Loucy (cell line): ENCODE measurements at regions not wholly inside any gene's neighbourhood (a gene's known extent, or its start where the extent isn't known, plus 50 kb on each side); places are given as distances from the start of the nearest gene placed in this dataset.

Experiments used
- H2AFZ ChIP-seq: fragments of 200-600 bp; sonication (generic); 2 replicates; pipeline ENCODE4 v1.6.0; 2016; ENCODE audit warnings: antibody characterized with exemption, mild to moderate bottlenecking, low read length, moderate library complexity
- H3F3A ChIP-seq: fragments of 200-600 bp; 2 replicates; pipeline ENCODE4 v1.6.0; 2016; ENCODE audit warnings: antibody characterized with exemption, low read depth, mild to moderate bottlenecking
- H3K27me3 ChIP-seq: fragments of 200-600 bp; sonication (generic); 2 replicates; pipeline ENCODE4 v1.6.1; 2014; ENCODE audit warnings: low read length, mild to moderate bottlenecking; ENCODE audit not compliant: insufficient read depth, poor library complexity, severe bottlenecking
- H3K36me3 ChIP-seq: fragments of 200-600 bp; sonication (generic); 2 replicates; pipeline ENCODE4 v1.6.1; 2016; ENCODE audit warnings: low read length; ENCODE audit not compliant: insufficient read depth
- H3K4me1 ChIP-seq: fragments of 200-600 bp; sonication (generic); 2 replicates; pipeline ENCODE4 v1.5.1; 2014; ENCODE audit warnings: low read length, mild to moderate bottlenecking; ENCODE audit not compliant: insufficient read depth, poor library complexity, severe bottlenecking
- H3K4me2 ChIP-seq: fragments of 200-600 bp; sonication (generic); 2 replicates; pipeline ENCODE4 v1.6.0; 2014; ENCODE audit warnings: antibody characterized with exemption, low read length, low read depth, mild to moderate bottlenecking; ENCODE audit not compliant: poor library complexity, severe bottlenecking
- H3K4me3 ChIP-seq: fragments of 200-600 bp; sonication (generic); 2 replicates; pipeline ENCODE4 v1.5.1; 2014; ENCODE audit warnings: low read length, mild to moderate bottlenecking, mixed read lengths; ENCODE audit not compliant: poor library complexity, severe bottlenecking
- H3K79me2 ChIP-seq: fragments of 200-600 bp; sonication (generic); 2 replicates; pipeline ENCODE4 v1.6.1; 2014; ENCODE audit warnings: low read length; ENCODE audit not compliant: insufficient read depth
- H3K9ac ChIP-seq: fragments of 200-600 bp; sonication (generic); 2 replicates; pipeline ENCODE4 v1.6.0; 2014; ENCODE audit warnings: mild to moderate bottlenecking, low read depth, low read length, moderate library complexity; ENCODE audit not compliant: poor library complexity, severe bottlenecking
- H3K9me2 ChIP-seq: fragments of 200-600 bp; sonication (generic); replicated peaks from 2 replicates; pipeline ENCODE4 v1.6.1; 2016; ENCODE audit warnings: low read depth, low read length, mixed read lengths
- H3K9me3 ChIP-seq: fragments of 200-600 bp; sonication (generic); 2 replicates; pipeline ENCODE4 v1.6.1; 2014; ENCODE audit warnings: mild to moderate bottlenecking, antibody characterized with exemption, low read length, low read depth; ENCODE audit not compliant: insufficient read depth
- H4K20me1 ChIP-seq: fragments of 200-600 bp; sonication (generic); 2 replicates; pipeline ENCODE4 v1.6.0; 2014; ENCODE audit warnings: antibody characterized with exemption, low read length, mild to moderate bottlenecking; ENCODE audit not compliant: insufficient read depth, poor library complexity, severe bottlenecking
- EZH2phosphoT487 ChIP-seq: fragments of 200-600 bp; IDR thresholded peaks from 2 replicates; pipeline ENCODE4 v1.6.1; 2018; ENCODE audit warnings: antibody characterized with exemption, mild to moderate bottlenecking, moderate library complexity, borderline replicate concordance
- TF ChIP-seq, protein P1 (sequence below): fragments of 200-600 bp; sonication (generic); conservative IDR thresholded peaks from 2 replicates; pipeline ENCODE4 v1.5.1; 2014; ENCODE audit warnings: mild to moderate bottlenecking, antibody characterized with exemption, low read length

DNA sequence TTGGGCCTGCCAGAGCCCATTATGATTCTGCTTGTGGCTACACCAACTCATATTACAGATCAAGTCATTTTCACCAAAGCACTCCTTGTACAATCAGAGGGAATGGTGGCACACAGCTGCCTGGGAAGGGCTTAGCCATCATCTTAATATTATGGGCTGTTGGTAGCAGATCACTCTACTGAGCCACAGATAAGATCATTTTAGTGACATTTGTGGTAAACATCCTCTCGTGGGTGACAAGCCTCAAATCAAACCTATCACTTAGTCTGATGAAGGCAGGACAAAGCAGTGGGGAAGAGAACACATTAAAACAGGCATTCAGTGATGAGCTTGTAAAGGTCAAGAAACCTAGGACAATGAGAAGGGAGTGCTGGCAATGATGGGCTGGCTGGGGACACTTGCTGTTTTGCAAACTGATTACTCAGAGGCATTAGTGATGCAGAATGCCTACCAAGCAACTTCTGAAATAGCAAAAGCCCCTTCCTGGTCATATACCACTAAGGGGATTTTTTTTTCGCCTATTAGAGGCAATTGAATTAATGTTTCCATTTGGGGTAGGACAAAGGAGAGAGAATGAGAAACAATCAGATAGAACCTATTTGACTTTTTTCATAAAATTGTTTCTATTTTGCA is 137.5 kb upstream of the WDR11 start:
- H3F3A ChIP-seq = no peaks in the 10 kb centered on the region
- no peak for TF ChIP-seq EZH2phosphoT487
- TF ChIP-seq, protein P1, sequence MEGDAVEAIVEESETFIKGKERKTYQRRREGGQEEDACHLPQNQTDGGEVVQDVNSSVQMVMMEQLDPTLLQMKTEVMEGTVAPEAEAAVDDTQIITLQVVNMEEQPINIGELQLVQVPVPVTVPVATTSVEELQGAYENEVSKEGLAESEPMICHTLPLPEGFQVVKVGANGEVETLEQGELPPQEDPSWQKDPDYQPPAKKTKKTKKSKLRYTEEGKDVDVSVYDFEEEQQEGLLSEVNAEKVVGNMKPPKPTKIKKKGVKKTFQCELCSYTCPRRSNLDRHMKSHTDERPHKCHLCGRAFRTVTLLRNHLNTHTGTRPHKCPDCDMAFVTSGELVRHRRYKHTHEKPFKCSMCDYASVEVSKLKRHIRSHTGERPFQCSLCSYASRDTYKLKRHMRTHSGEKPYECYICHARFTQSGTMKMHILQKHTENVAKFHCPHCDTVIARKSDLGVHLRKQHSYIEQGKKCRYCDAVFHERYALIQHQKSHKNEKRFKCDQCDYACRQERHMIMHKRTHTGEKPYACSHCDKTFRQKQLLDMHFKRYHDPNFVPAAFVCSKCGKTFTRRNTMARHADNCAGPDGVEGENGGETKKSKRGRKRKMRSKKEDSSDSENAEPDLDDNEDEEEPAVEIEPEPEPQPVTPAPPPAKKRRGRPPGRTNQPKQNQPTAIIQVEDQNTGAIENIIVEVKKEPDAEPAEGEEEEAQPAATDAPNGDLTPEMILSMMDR = no peak

DNA sequence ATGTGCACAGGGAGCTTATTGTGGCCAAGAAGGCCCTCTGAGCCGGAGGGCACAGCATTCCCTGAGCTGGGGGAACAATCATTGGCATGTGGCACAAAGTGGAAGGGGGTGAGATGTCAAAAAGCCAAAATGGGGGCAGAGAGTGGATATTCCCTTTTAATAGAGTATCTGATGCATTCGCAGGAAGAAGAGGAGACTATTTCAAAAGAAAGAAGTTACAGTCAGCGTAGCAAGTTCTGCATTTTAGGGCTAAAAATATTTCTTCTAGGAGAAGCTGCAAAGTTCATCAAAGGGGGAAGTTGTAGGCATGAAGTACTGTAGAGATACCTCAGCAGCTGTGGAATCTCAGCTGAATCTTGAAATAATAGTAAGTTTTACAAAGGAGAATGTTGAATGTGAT is 136.0 kb upstream of the WDR11 start:
- H2AFZ ChIP-seq = no peak overlapping the region
- H4K20me1 ChIP-seq = no peaks in the 10 kb centered on the region
- no peaks in the 10 kb centered on the region for H3K9me3 ChIP-seq
- no peaks in the 10 kb centered on the region for H3K27me3 ChIP-seq
- H3K9ac ChIP-seq = no peak overlapping the region
- H3K4me1 ChIP-seq = peaks cover 47% of the 10 kb centered on the region
- TF ChIP-seq, protein P1 = no peak
- no peak for TF ChIP-seq EZH2phosphoT487
- H3K36me3 ChIP-seq = no peaks in the 10 kb centered on the region
- H3K4me3 ChIP-seq = no peak overlapping the region
- H3K9me2 ChIP-seq = no peaks in the 10 kb centered on the region
- no peaks in the 10 kb centered on the region for H3K79me2 ChIP-seq
- H3K4me2 ChIP-seq = no peak overlapping the region
- H3F3A ChIP-seq = no peaks in the 10 kb centered on the region

More for the DNA sequence above, 137.5 kb upstream of the WDR11 start:
- no peak overlapping the region for H3K4me3 ChIP-seq
- no peaks in the 10 kb centered on the region for H3K79me2 ChIP-seq
- H3K4me1 ChIP-seq = peaks cover 32% of the 10 kb centered on the region
- no peak overlapping the region for H3K4me2 ChIP-seq
- H4K20me1 ChIP-seq = no peaks in the 10 kb centered on the region
- H2AFZ ChIP-seq = no peak overlapping the region
- H3K9me3 ChIP-seq = no peaks in the 10 kb centered on the region
- H3K9me2 ChIP-seq = no peaks in the 10 kb centered on the region
- H3K9ac ChIP-seq = no peak overlapping the region
- H3K27me3 ChIP-seq = no peaks in the 10 kb centered on the region
- H3K36me3 ChIP-seq = no peaks in the 10 kb centered on the region

DNA sequence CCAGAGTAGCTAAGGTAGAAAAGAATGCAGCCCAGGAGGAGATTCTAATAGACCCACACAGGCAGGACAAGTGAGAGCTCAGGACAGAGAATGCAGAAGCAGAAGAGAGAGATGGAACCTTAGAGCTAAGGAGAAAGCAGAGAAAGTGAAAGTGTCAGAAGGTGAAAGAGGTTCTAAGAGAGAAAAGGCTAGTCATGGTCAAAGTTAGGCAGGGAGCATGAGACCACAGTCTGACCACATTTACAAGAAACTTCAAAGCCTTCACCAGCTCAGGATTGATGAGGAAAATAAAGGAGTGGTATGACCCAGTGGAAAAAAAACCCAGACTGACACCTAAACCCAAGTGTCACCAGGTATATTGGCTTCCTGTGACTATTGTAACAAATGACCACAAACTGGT is 131.8 kb upstream of the WDR11 start:
- TF ChIP-seq EZH2phosphoT487 = no peak
- TF ChIP-seq, protein P1 = no peak
- H3K9me2 ChIP-seq = no peaks in the 10 kb centered on the region
- no peak overlapping the region for H3K9ac ChIP-seq
- H3K27me3 ChIP-seq = no peaks in the 10 kb centered on the region
- H3K79me2 ChIP-seq = no peaks in the 10 kb centered on the region
- no peaks in the 10 kb centered on the region for H3K9me3 ChIP-seq
- H3K4me1 ChIP-seq = peaks cover 30% of the 10 kb centered on the region
- no peaks in the 10 kb centered on the region for H3K36me3 ChIP-seq
- H3F3A ChIP-seq = no peaks in the 10 kb centered on the region
- H2AFZ ChIP-seq = no peak overlapping the region
- peak overlapping the region; percentile 15 for H3K4me3 ChIP-seq
- H4K20me1 ChIP-seq = no peaks in the 10 kb centered on the region
- H3K4me2 ChIP-seq = peak overlapping the region; percentile 59
